ENCODE measurements at regions not wholly inside any gene's neighbourhood (a gene's known extent, or its start where the extent isn't known, plus 50 kb on each side); places are given as distances from the start of the nearest gene placed in this dataset.

DNA sequence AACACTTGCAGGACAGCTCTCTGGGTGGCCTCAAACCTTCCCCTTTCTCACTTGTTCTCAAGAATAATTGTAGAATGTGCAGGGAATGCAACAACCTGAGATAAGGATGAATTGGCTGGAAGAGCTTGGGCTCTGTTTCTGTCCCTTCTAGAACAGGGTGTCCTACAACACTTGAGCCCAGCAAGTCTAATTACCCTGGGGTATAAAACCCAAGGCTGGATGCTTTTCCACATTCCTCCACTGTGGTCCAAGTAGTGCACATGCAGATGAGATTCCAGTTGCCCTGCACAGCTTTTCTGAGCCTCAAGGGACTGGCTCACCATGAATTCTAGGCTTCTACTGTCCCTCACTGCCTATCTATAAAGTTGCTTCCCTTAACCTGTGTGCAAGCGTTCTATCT is 140.8 kb upstream of the SPATS2L start:
- POLR2A ChIA-PET = no interaction called here

GRCh38 chr2:200168641-200169555 is 137.6 kb upstream of the SPATS2L start:
- POLR2A ChIA-PET = no interaction called here
- H3K4me1 Mint-ChIP-seq = peaks cover 0 to 1% (median 0%) of the 10 kb centered on the region in 7 donors
- H3K9me3 Mint-ChIP-seq = peaks cover 0 to 25% (median 11%) of the 10 kb centered on the region in 11 donors
- no peak overlapping the region for H3K27ac Mint-ChIP-seq
- DNase-seq (no peak), ATAC-seq (no peak)
- Histone ChIP-seq H3K36me3 (ENCODE audit: control insufficient read depth in 2 of 3, insufficient read depth in 3 of 3, low read length in 3 of 3) (no peaks in the 10 kb centered on the region), H3K4me3 (ENCODE audit: low read length) (no peak overlapping the region), H3K9me3 (ENCODE audit: control insufficient read depth in 2 of 3, low read length in 3 of 3) (peaks cover 0 to 6% (median 0%) of the 10 kb centered on the region in 3 experiments), H3K27ac (ENCODE audit: low read depth, low read length) (no peak overlapping the region), H3K27me3 (ENCODE audit: control insufficient read depth in 2 of 2, insufficient read depth in 2 of 2, low read length in 2 of 2) (no peaks in the 10 kb centered on the region), H3K4me1 (ENCODE audit: control insufficient read depth in 2 of 2, insufficient read depth in 2 of 2, low read length in 2 of 2) (no peaks in the 10 kb centered on the region)
- intact Hi-C loops (cut with micrococcal nuclease) = no loop called here
- no peak overlapping the region for H3K4me3 Mint-ChIP-seq
- peaks cover under 1 to 14% (median 6%) of the 10 kb centered on the region in 5 donors for H3K27me3 Mint-ChIP-seq
- CTCF ChIA-PET = no interaction called here
- peaks cover 0 to 2% (median 0%) of the 10 kb centered on the region in 5 donors for H3K36me3 Mint-ChIP-seq

More for the DNA sequence above, 140.8 kb upstream of the SPATS2L start:
- CTCF ChIA-PET = no interaction called here
- DNase-seq (no peak), ATAC-seq (no peak)
- intact Hi-C loops (cut with micrococcal nuclease) = no loop called here
- H3K36me3 ChIP-seq (ENCODE audit: control insufficient read depth in 2 of 3, insufficient read depth in 3 of 3, low read length in 3 of 3) = no peaks in the 10 kb centered on the region
- Mint-ChIP-seq H3K27me3 (peaks cover 0 to 7% (median 6%) of the 10 kb centered on the region in 5 donors), H3K4me3 (no peak overlapping the region), H3K9me3 (peaks cover 0 to 27% (median 9%) of the 10 kb centered on the region in 11 donors), H3K36me3 (peaks cover 0 to 3% (median 0%) of the 10 kb centered on the region in 5 donors), H3K27ac (no peak overlapping the region), H3K4me1 (peaks cover 0 to 1% (median 0%) of the 10 kb centered on the region in 7 donors)
- H3K4me3 ChIP-seq (ENCODE audit: low read length) = no peak overlapping the region
- no peak overlapping the region for H3K27ac ChIP-seq (ENCODE audit: low read depth, low read length)
- no peaks in the 10 kb centered on the region for H3K27me3 ChIP-seq (ENCODE audit: control insufficient read depth in 2 of 2, insufficient read depth in 2 of 2, low read length in 2 of 2)
- peaks cover 0 to 6% (median 0%) of the 10 kb centered on the region in 3 experiments for H3K9me3 ChIP-seq (ENCODE audit: control insufficient read depth in 2 of 3, low read length in 3 of 3)
- H3K4me1 ChIP-seq (ENCODE audit: control insufficient read depth in 2 of 2, insufficient read depth in 2 of 2, low read length in 2 of 2) = no peaks in the 10 kb centered on the region

DNA sequence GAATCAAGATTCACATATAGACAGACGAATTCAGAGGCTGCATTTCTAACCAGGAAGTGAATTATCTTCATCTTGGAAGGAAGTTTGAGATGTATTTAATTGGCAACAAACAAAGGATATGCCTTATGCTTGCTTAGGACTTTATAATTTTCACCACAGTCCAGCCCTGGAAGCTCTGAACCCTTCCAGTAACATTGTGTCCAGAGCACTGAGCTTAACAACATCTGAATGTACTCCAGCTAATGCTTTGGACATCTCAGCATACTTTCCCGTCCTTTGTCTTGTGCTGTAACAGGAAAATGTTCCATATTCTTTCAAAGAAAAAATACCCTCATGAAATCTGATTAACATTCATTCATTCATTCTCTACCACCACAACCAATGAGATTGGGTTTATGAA is 136.3 kb upstream of the SPATS2L start:
- Mint-ChIP-seq H3K4me1 (no peaks in the 10 kb centered on the region), H3K36me3 (no peaks in the 10 kb centered on the region), H3K4me3 (no peak overlapping the region), H3K9me3 (peaks cover 0 to 13% (median 8%) of the 10 kb centered on the region in 11 donors), H3K27me3 (peaks cover 0 to 14% (median 6%) of the 10 kb centered on the region in 5 donors), H3K27ac (no peak overlapping the region)
- Histone ChIP-seq H3K4me1 (ENCODE audit: control insufficient read depth in 2 of 2, insufficient read depth in 2 of 2, low read length in 2 of 2) (no peaks in the 10 kb centered on the region), H3K27ac (ENCODE audit: low read depth, low read length) (no peak overlapping the region), H3K36me3 (ENCODE audit: control insufficient read depth in 2 of 3, insufficient read depth in 3 of 3, low read length in 3 of 3) (no peaks in the 10 kb centered on the region), H3K27me3 (ENCODE audit: control insufficient read depth in 2 of 2, insufficient read depth in 2 of 2, low read length in 2 of 2) (no peaks in the 10 kb centered on the region), H3K4me3 (ENCODE audit: low read length) (no peak overlapping the region), H3K9me3 (ENCODE audit: control insufficient read depth in 2 of 3, low read length in 3 of 3) (peaks cover 0 to 6% (median 0%) of the 10 kb centered on the region in 3 experiments)
- intact Hi-C loops (cut with micrococcal nuclease) = no loop called here
- DNase-seq (no peak), ATAC-seq (no peak)
- CTCF ChIA-PET = no interaction called here
- POLR2A ChIA-PET = no interaction called here

- Histone ChIP-seq H3K4me3 (ENCODE audit: low read length) (no peak overlapping the region), H3K4me1 (ENCODE audit: control insufficient read depth in 2 of 2, insufficient read depth in 2 of 2, low read length in 2 of 2) (no peaks in the 10 kb centered on the region), H3K27me3 (ENCODE audit: control insufficient read depth in 2 of 2, insufficient read depth in 2 of 2, low read length in 2 of 2) (no peaks in the 10 kb centered on the region), H3K36me3 (ENCODE audit: control insufficient read depth in 2 of 3, insufficient read depth in 3 of 3, low read length in 3 of 3) (no peaks in the 10 kb centered on the region), H3K9me3 (ENCODE audit: control insufficient read depth in 2 of 3, low read length in 3 of 3) (no peaks in the 10 kb centered on the region), H3K27ac (ENCODE audit: low read depth, low read length) (no peak overlapping the region)
- H3K27ac Mint-ChIP-seq = no peak overlapping the region
- no peak overlapping the region for H3K4me3 Mint-ChIP-seq
- ChIA-PET POLR2A (no interaction called here), CTCF (no interaction called here)
- no peaks in the 10 kb centered on the region for H3K36me3 Mint-ChIP-seq
- no peaks in the 10 kb centered on the region for H3K4me1 Mint-ChIP-seq
- peaks cover 0 to 14% (median 7%) of the 10 kb centered on the region in 5 donors for H3K27me3 Mint-ChIP-seq
- intact Hi-C loops (cut with micrococcal nuclease) = no loop called here
- ATAC-seq (no peak), DNase-seq (no peak)
- peaks cover 0 to 5% (median 2%) of the 10 kb centered on the region in 11 donors for H3K9me3 Mint-ChIP-seq
Measured at GRCh38 chr2:200171731-200172482, 134.6 kb upstream of the SPATS2L start.

- Mint-ChIP-seq H3K4me3 (no peak overlapping the region), H3K36me3 (no peaks in the 10 kb centered on the region), H3K27me3 (peaks cover 0 to 9% (median 2%) of the 10 kb centered on the region in 5 donors), H3K27ac (no peak overlapping the region), H3K4me1 (no peaks in the 10 kb centered on the region), H3K9me3 (peaks cover 0 to 5% (median 2%) of the 10 kb centered on the region in 11 donors)
- ChIA-PET POLR2A (no interaction called here), CTCF (no interaction called here)
- Histone ChIP-seq H3K4me3 (ENCODE audit: low read length) (no peak overlapping the region), H3K27ac (ENCODE audit: low read depth, low read length) (no peak overlapping the region), H3K4me1 (ENCODE audit: control insufficient read depth in 2 of 2, insufficient read depth in 2 of 2, low read length in 2 of 2) (no peaks in the 10 kb centered on the region), H3K9me3 (ENCODE audit: control insufficient read depth in 2 of 3, low read length in 3 of 3) (no peaks in the 10 kb centered on the region), H3K36me3 (ENCODE audit: control insufficient read depth in 2 of 3, insufficient read depth in 3 of 3, low read length in 3 of 3) (no peaks in the 10 kb centered on the region), H3K27me3 (ENCODE audit: control insufficient read depth in 2 of 2, insufficient read depth in 2 of 2, low read length in 2 of 2) (no peaks in the 10 kb centered on the region)
- DNase-seq = no peak
- no peak for ATAC-seq
- intact Hi-C loops (cut with micrococcal nuclease) = no loop called here
Measured at GRCh38 chr2:200172521-200172920, 134.0 kb upstream of the SPATS2L start.

DNA sequence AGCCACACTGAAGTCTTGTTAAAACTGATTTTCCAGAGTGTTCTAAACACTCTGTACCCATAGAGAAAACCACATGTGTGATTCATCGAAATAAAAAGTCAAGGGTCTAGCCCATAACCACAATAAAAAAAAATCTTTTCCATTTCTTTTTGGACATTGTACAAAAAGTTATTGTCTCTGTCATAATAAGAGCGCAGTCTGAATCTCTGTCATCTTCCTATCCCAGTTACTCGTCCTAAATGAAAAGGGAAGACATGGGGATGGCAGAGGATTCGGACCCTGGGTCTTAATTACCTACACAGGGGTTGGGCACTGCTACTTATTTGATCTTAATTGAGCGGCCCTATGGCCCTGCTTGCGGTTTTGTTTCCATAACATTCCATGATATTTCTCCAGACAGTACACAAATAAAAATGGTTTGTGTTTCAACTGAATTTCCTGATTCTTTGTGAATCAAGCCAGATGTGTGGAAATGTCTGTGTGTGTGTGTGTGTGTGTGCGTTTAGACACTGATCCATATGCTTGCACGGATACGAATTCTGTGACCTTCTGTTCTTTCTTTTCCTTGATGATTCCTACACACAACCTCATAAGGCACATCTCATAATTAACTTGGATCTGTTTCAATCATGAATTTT is 133.4 kb upstream of the SPATS2L start:
- no peaks in the 10 kb centered on the region for H3K27me3 ChIP-seq (ENCODE audit: control insufficient read depth in 2 of 2, insufficient read depth in 2 of 2, low read length in 2 of 2)
- peaks cover 0 to 9% (median 0%) of the 10 kb centered on the region in 5 donors for H3K27me3 Mint-ChIP-seq
- intact Hi-C loops (cut with micrococcal nuclease) = no loop called here
- H3K36me3 ChIP-seq (ENCODE audit: control insufficient read depth in 2 of 3, insufficient read depth in 3 of 3, low read length in 3 of 3) = no peaks in the 10 kb centered on the region
- no peaks in the 10 kb centered on the region for H3K9me3 ChIP-seq (ENCODE audit: control insufficient read depth in 2 of 3, low read length in 3 of 3)
- no peaks in the 10 kb centered on the region for H3K4me1 Mint-ChIP-seq
- no peak overlapping the region for H3K27ac Mint-ChIP-seq
- peaks cover 0 to 5% (median 2%) of the 10 kb centered on the region in 11 donors for H3K9me3 Mint-ChIP-seq
- ChIA-PET CTCF (no interaction called here), POLR2A (no interaction called here)
- no peaks in the 10 kb centered on the region for H3K4me1 ChIP-seq (ENCODE audit: control insufficient read depth in 2 of 2, insufficient read depth in 2 of 2, low read length in 2 of 2)
- ATAC-seq (no peak), DNase-seq (no peak)
- H3K4me3 Mint-ChIP-seq = no peak overlapping the region
- H3K4me3 ChIP-seq (ENCODE audit: low read length) = no peak overlapping the region
- no peak overlapping the region for H3K27ac ChIP-seq (ENCODE audit: low read depth, low read length)
- no peaks in the 10 kb centered on the region for H3K36me3 Mint-ChIP-seq

Data from naive thymus-derived CD4-positive, alpha-beta T cell (primary cell).